Chondrocyte (in vitro differentiated cells): ENCODE measurements at regions not wholly inside any gene's neighbourhood (a gene's known extent, or its start where the extent isn't known, plus 50 kb on each side); places are given as distances from the start of the nearest gene placed in this dataset.
A peak's percentile ranks its signal among the peaks of the same experiment; 100 is the strongest.

Source experiments
- DNase-seq: peaks from one replicate; pipeline ENCODE4 v3.0.0; 2021; ENCODE audit warnings: mixed read lengths, low spot score
- H3K27ac Mint-ChIP-seq: one replicate; pipeline ENCODE4 v1.8.0; 2021; ENCODE audit warnings: mild to moderate bottlenecking, moderate library complexity, mixed read lengths; ENCODE audit not compliant: unreplicated experiment
- H3K27me3 Mint-ChIP-seq: 2 replicates; pipeline ENCODE4 v1.8.0; 2021; ENCODE audit warnings: low read depth, mixed read lengths
- H3K36me3 Mint-ChIP-seq: 2 replicates; pipeline ENCODE4 v1.8.0; 2021; ENCODE audit warnings: low read depth, mixed read lengths
- H3K4me1 Mint-ChIP-seq: 2 replicates; pipeline ENCODE4 v1.8.0; 2021; ENCODE audit warnings: low read depth, mild to moderate bottlenecking, mixed read lengths
- H3K4me3 Mint-ChIP-seq: one replicate; pipeline ENCODE4 v1.8.0; 2021; ENCODE audit warnings: mild to moderate bottlenecking, moderate library complexity, mixed read lengths; ENCODE audit not compliant: unreplicated experiment
- H3K9me3 Mint-ChIP-seq: 2 replicates; pipeline ENCODE4 v1.8.0; 2021; ENCODE audit warnings: low read depth, mixed read lengths
- TF ChIP-seq, protein P1 (sequence below): fragments of 200-600 bp; sonication (generic); IDR thresholded peaks from 2 replicates; pipeline ENCODE4 v1.5.0; 2021; ENCODE audit warnings: antibody characterized with exemption, mild to moderate bottlenecking, moderate library complexity

GRCh38 chr2:37782155-37782673, 110.8 kb upstream of the CDC42EP3 start:
- Mint-ChIP-seq H3K27ac (peak overlapping the region; percentile 90), H3K36me3 (peaks cover 1% of the 10 kb centered on the region), H3K9me3 (peaks cover 2% of the 10 kb centered on the region), H3K27me3 (no peaks in the 10 kb centered on the region), H3K4me1 (peaks cover 78% of the 10 kb centered on the region), H3K4me3 (no peak overlapping the region)
- TF ChIP-seq, protein P1, sequence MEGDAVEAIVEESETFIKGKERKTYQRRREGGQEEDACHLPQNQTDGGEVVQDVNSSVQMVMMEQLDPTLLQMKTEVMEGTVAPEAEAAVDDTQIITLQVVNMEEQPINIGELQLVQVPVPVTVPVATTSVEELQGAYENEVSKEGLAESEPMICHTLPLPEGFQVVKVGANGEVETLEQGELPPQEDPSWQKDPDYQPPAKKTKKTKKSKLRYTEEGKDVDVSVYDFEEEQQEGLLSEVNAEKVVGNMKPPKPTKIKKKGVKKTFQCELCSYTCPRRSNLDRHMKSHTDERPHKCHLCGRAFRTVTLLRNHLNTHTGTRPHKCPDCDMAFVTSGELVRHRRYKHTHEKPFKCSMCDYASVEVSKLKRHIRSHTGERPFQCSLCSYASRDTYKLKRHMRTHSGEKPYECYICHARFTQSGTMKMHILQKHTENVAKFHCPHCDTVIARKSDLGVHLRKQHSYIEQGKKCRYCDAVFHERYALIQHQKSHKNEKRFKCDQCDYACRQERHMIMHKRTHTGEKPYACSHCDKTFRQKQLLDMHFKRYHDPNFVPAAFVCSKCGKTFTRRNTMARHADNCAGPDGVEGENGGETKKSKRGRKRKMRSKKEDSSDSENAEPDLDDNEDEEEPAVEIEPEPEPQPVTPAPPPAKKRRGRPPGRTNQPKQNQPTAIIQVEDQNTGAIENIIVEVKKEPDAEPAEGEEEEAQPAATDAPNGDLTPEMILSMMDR, result no peak
- no peak for DNase-seq

DNA sequence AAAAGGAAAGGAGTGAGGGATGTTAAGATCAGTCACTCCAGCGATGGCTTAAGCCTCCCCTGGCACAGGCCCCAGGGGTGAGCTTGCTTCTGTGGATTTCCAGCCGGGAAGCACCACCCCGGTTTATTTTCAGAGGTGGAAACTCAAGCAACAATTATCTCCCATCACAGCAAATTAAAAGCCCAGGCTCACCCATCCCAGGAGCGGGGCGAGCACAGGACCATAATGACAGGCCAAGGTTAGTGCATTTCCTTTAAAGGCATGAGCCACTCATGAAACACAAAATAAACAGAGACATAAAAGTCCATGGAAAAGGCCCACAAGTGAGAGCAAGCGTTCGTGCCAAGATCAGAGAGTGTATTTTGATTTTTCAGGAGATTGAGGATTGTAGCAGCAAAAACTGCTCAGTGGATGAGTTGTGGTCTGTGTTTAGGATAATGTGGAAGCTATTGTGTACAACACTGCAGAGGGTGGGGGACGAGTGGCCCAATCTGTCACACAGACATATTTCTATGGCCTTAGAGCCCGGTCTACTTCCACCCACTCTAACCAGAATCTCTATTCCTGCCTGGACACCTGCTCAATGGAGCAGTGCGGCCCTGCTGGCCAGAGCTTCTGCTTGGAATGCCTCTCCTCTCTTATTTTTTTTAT, 111.4 kb upstream of the CDC42EP3 start:
- no peak for DNase-seq
- TF ChIP-seq, protein P1, result no peak
- peaks cover 7% of the 10 kb centered on the region for H3K9me3 Mint-ChIP-seq
- H3K27me3 Mint-ChIP-seq, result no peaks in the 10 kb centered on the region
- peaks cover 76% of the 10 kb centered on the region for H3K4me1 Mint-ChIP-seq
- no peak overlapping the region for H3K4me3 Mint-ChIP-seq
- peaks cover 4% of the 10 kb centered on the region for H3K36me3 Mint-ChIP-seq
- peak overlapping the region; percentile 90 for H3K27ac Mint-ChIP-seq

GRCh38 chr2:37783545-37783944, 112.1 kb upstream of the CDC42EP3 start:
- Mint-ChIP-seq H3K9me3 (peaks cover 13% of the 10 kb centered on the region), H3K4me1 (peaks cover 72% of the 10 kb centered on the region), H3K27me3 (no peaks in the 10 kb centered on the region), H3K4me3 (no peak overlapping the region), H3K36me3 (peaks cover 9% of the 10 kb centered on the region), H3K27ac (peak overlapping the region; percentile 33)
- DNase-seq, result no peak
- TF ChIP-seq, protein P1, result no peak

DNA sequence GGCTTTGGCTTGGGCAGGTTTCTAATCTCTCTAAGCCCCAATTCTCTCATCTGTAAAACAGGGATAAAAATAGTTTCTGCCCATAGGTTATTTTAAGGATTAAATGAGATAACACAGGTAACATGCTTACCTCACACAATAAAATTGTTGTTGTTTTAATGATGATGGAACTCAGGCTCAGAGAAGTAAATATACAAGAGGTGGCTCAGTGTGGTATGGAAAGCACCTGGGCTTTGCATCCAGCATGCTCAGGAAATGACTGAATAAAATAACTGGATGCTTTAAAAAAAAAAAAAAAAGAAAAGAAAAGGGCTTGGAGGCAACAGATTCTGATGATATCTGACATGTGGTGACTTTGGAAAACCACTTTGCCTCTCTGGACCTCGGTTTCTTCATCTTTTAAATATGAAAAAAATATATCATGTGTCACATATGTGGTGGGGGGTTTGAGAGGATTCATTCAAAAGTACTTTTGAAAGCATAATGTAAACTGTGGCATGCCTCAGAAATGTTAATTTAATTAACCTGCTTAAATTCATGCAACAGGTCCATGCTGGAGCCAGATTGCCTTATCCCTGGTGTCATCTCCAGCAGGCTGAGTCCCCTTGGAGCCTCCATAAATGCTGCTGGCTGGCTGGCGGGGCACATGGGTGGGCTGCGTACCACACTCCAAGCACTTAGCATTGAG, 112.8 kb upstream of the CDC42EP3 start:
- peaks cover 20% of the 10 kb centered on the region for H3K9me3 Mint-ChIP-seq
- no peak overlapping the region for H3K27ac Mint-ChIP-seq
- no peaks in the 10 kb centered on the region for H3K27me3 Mint-ChIP-seq
- no peak for DNase-seq
- H3K4me3 Mint-ChIP-seq, result no peak overlapping the region
- H3K36me3 Mint-ChIP-seq, result peaks cover 14% of the 10 kb centered on the region
- TF ChIP-seq, protein P1, result no peak
- H3K4me1 Mint-ChIP-seq, result peaks cover 69% of the 10 kb centered on the region

- Mint-ChIP-seq H3K27ac (no peak overlapping the region), H3K9me3 (peaks cover 25% of the 10 kb centered on the region), H3K27me3 (no peaks in the 10 kb centered on the region), H3K4me1 (peaks cover 65% of the 10 kb centered on the region), H3K4me3 (no peak overlapping the region), H3K36me3 (peaks cover 16% of the 10 kb centered on the region)
- TF ChIP-seq, protein P1, result no peak
- no peak for DNase-seq
These were observed 113.3 kb upstream of the CDC42EP3 start for GRCh38 chr2:37784759-37785149.
